Endothelial cell of umbilical vein (primary cell): ENCODE measurements at regions not wholly inside any gene's neighbourhood (a gene's known extent, or its start where the extent isn't known, plus 50 kb on each side); places are given as distances from the start of the nearest gene placed in this dataset.

Experiments used
- CTCF ChIP-seq, 2 donors: IDR thresholded peaks; 1 replicate in 1 of 2; 2 replicates in 1 of 2; pipeline ENCODE4 v1.5.1; 2011; ENCODE audit warnings: low read length in 2 of 2, mild to moderate bottlenecking in 2 of 2, moderate library complexity in 2 of 2, control low read depth in 1 of 2, inconsistent platforms in 1 of 2, low read depth in 1 of 2; ENCODE audit not compliant: insufficient read depth in 1 of 2; ENCODE audit errors: extremely low read depth in 1 of 2
- EZH2 ChIP-seq: IDR thresholded peaks from 2 replicates; pipeline ENCODE4 v1.6.1; 2012; ENCODE audit warnings: borderline replicate concordance, low read depth, mild to moderate bottlenecking, moderate library complexity, low read length, inconsistent platforms; ENCODE audit not compliant: severe bottlenecking
- FOS ChIP-seq: IDR thresholded peaks from 2 replicates; pipeline ENCODE4 v1.6.1; 2011; ENCODE audit warnings: mild to moderate bottlenecking, low read length, moderate library complexity, borderline replicate concordance; ENCODE audit not compliant: insufficient read depth
- JUN ChIP-seq: IDR thresholded peaks from 2 replicates; pipeline ENCODE4 v1.6.1; 2011; ENCODE audit warnings: borderline replicate concordance, low read depth; ENCODE audit not compliant: insufficient read length, insufficient read depth
- POLR2A ChIP-seq: IDR thresholded peaks from 2 replicates; pipeline ENCODE4 v1.6.1; 2012; ENCODE audit warnings: low read depth, mild to moderate bottlenecking, control low read depth, low read length
- POLR2AphosphoS5 ChIP-seq: IDR thresholded peaks from 2 replicates; pipeline ENCODE4 v1.6.1; 2012; ENCODE audit warnings: low read depth, mild to moderate bottlenecking, control low read depth, low read length, moderate library complexity; ENCODE audit not compliant: insufficient read depth
- TF ChIP-seq, protein P1 (sequence below): IDR thresholded peaks from 2 replicates; pipeline ENCODE4 v1.6.1; 2011; ENCODE audit not compliant: insufficient read depth, insufficient read length

DNA sequence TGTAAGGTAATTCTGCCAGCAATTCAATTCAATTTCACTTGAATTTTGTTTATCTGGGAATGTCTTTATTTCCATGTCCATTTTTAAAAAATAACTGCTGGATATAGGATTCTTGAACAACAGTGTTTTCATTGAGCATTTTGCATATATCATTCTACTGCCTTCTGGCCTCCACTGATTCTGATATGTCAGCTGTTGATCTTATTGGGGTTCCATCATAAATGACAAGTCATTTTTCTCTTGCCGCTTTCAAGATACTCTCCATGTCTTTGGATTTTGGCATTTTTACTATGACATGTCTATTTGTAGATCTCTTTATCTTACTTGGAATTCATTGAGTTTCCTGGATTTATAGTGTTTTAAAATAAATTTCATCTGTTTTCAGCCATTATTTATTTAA, 180.5 kb upstream of the LMNTD1 start:
- TF ChIP-seq CTCF (IDR thresholded peaks at IDR 0.05; ENCODE audit: extremely low read depth in 1 of 2, insufficient read depth in 1 of 2, low read depth in 1 of 2, low read length in 2 of 2) (no peak), EZH2 (no peak), POLR2A (no peak), JUN (no peak), POLR2AphosphoS5 (no peak), FOS (no peak)
- TF ChIP-seq, protein P1, sequence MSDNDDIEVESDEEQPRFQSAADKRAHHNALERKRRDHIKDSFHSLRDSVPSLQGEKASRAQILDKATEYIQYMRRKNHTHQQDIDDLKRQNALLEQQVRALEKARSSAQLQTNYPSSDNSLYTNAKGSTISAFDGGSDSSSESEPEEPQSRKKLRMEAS, result no peak
